ENCODE measurements at regions not wholly inside any gene's neighbourhood (a gene's known extent, or its start where the extent isn't known, plus 50 kb on each side); places are given as distances from the start of the nearest gene placed in this dataset.
A peak's percentile ranks its signal among the peaks of the same experiment; 100 is the strongest.

DNA sequence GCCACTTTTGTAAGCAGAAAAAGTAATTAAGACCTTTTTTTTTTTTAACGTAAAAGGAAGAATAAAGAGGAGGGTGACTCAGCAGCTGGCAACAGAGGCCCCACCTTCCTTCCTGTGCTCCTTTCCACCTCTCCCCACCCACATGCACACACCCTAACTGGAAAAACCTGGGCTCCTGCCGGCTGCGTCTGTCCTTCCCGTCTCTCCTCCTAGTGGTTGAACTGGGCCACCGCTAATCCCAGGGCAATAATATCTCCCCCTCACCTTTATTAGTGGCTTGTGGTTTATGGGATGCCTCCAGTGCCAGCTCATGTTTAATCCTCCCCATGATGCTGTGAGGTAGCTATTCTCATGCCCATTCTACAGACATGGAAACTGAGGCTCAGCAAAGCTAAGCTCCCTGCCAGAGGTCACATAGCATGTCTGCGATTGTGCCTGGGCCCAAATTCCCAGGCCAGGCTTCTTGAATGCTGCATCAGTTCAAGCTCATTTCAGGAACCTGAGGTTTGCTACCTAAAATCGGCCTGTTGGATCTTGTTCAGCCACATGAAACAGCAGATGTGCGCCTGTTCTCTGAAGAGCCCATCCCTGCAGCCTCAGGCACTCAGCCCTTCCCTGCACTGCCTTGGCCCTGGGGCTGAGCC lies 60.9 kb upstream of the IL17B start:
- TF ChIP-seq, protein P1, sequence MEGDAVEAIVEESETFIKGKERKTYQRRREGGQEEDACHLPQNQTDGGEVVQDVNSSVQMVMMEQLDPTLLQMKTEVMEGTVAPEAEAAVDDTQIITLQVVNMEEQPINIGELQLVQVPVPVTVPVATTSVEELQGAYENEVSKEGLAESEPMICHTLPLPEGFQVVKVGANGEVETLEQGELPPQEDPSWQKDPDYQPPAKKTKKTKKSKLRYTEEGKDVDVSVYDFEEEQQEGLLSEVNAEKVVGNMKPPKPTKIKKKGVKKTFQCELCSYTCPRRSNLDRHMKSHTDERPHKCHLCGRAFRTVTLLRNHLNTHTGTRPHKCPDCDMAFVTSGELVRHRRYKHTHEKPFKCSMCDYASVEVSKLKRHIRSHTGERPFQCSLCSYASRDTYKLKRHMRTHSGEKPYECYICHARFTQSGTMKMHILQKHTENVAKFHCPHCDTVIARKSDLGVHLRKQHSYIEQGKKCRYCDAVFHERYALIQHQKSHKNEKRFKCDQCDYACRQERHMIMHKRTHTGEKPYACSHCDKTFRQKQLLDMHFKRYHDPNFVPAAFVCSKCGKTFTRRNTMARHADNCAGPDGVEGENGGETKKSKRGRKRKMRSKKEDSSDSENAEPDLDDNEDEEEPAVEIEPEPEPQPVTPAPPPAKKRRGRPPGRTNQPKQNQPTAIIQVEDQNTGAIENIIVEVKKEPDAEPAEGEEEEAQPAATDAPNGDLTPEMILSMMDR (IDR thresholded peaks at IDR 0.05), result peak in 4 of 7 experiments; percentile 26 to 64 (median 52)
- no peak for TF ChIP-seq POLR2A (IDR thresholded peaks at IDR 0.05)
